ENCODE measurements at regions not wholly inside any gene's neighbourhood (a gene's known extent, or its start where the extent isn't known, plus 50 kb on each side); places are given as distances from the start of the nearest gene placed in this dataset.
A peak's percentile ranks its signal among the peaks of the same experiment; 100 is the strongest.

DNA sequence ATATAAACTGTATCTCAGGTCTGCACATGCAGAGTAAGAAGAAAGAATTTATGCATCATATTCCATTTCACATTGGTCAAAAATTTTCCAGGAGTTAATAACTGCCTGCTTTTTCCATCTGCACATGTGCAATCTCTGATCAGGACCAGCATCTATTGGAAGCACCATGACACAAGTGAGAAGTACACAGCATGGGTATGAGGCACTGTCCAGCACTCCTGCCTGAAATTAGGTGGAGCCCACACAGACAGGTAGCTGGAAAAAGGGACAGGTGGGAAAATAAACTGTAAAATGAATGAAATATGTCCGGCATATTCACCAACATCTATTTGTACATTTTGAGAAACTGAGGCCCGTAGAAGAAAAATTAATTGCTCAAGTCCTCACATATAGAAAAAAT is 609.2 kb upstream of the NXPH2 start:
- DNase-seq, result no peak

GRCh38 chr2:139386401-139386800 is 606.2 kb upstream of the NXPH2 start:
- DNase-seq, result no peak

- no peak for DNase-seq
Measured at GRCh38 chr2:139383532-139383931, 603.3 kb upstream of the NXPH2 start.

- DNase-seq, result no peak
Measured at GRCh38 chr2:139380051-139380450, 599.9 kb upstream of the NXPH2 start.

DNA sequence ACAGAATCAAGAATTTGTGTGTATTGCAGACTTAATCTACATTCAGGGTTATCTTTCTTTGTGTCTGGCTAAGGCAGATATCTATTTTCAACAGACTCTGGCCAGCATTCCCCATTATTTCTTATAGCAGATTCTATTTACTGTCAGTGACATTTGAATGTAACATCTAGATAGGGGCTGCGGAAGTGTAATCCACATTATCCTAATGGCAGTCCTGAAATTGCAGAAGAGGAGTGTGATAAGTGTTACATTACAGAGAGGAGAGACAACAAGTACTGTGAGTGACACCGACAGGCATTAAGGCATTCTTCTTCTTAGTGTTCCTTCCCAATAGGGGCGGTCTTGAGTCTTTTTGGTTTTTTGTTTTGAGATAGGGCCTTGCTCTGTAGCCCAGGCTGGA is 598.2 kb upstream of the NXPH2 start:
- no peak for DNase-seq

GRCh38 chr2:139374296-139374850 is 594.2 kb upstream of the NXPH2 start:
- DNase-seq, result no peak

GRCh38 chr2:139369423-139370409 is 589.5 kb upstream of the NXPH2 start:
- no peak for DNase-seq

DNA sequence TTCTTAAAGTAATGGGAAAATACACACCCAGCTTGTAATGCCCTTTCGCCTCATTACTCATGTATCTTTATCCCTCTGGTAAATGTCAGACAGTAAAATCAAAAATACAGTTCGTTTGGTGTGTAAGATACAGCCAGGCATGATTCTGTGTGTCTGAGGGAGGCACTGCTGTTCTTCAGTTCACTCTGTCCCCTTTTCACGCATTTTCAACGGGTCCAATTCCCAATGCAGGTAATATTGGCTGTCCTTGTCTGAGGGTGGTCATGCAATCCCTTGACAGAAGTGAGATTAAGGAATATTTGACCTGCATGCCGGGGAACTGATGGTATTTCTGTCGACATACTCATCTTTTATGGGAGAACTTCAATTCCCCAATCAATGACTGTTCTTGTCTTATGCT is 587.2 kb upstream of the NXPH2 start:
- DNase-seq, result no peak

- peak; percentile 55 for DNase-seq
Measured at GRCh38 chr2:139366681-139367080, 586.5 kb upstream of the NXPH2 start.

- DNase-seq, result no peak
Measured at GRCh38 chr2:139365189-139365588, 585.0 kb upstream of the NXPH2 start.

DNA sequence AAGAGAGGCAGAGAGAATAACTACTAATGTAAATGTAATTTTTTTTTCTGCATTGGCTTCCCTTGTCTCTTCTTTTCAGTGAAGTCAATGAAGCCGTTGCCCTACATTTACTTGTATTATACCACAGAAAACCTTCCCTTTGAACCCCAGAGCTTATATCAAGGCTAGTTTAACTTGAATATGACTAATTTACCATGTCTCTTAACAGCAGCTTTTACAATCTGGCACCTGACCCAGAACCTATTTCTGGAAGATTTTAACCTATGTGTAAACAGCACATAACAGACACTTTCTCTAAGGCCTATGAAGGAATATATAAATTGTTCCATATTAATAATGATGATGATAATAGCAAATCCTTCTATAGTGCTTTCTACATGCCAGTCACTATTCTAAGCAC is 580.5 kb upstream of the NXPH2 start:
- no peak for DNase-seq

GRCh38 chr2:139359818-139360217 is 579.6 kb upstream of the NXPH2 start:
- DNase-seq, result no peak

- DNase-seq, result no peak
Measured at GRCh38 chr2:139357972-139358371, 577.8 kb upstream of the NXPH2 start.

GRCh38 chr2:139354518-139354917 is 574.3 kb upstream of the NXPH2 start:
- DNase-seq, result no peak

DNA sequence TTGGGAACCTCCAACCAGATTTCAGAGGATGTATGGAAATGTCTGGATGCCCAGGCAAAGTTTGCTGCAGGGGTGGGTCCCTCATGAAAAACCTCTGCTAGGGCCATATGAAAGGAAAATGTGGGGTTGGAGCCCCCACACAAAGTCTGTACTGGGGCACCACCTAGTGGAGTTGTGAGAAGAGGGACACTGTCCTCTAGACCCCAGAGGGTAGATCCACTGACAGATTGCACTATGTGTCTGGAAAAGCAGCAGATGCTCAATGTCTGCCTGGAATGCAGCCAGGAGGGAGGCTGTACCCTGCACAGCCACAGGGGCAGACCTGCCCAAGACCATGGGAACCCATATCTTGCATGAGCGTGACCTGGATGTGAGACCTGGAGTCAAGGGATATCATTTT is 573.7 kb upstream of the NXPH2 start:
- no peak for DNase-seq

- no peak for DNase-seq
Measured at GRCh38 chr2:139317259-139317658, 537.1 kb upstream of the NXPH2 start.

DNA sequence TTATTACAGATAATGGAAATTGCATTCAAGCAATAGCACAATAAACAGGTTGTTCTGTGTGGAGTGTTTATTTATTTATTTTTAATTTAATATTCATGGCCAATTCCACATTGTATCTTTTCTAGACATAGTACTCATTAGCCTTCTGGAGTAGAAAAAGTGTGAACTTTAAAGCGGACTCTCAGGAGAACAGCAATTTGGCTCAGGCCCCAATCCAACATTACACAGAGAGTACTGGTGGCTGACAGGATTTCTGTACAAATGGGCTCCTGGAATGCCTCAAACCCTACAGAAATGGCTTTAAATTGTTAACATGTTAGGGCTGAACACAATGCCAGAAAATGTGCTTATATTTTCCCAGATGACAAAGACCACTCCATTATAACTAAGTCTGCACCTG is 533.9 kb upstream of the NXPH2 start:
- no peak for DNase-seq

DNA sequence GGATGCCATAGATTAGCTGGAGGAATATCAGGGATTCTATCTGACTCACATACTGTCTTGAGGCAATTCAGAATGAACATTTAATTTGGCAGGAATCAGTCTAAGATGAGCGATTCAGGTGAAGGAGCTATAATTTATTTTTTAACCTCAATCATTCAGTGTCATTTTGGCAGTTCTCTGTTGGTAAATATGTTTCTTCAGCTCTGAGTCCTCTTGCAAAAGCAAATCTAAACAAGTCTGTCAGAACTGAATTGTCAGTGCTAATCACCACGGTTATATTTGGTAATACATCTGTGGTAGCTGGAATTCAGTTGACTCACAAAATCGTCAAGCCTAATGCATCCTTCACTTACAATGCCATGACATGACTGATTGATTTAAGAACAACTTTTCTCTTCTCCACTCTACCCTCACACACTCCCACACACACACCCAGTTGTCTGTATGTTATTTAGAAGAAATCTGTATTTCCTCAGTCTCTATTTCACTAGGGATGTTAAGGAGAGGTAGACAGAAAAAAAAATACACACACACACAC is 516.6 kb upstream of the NXPH2 start:
- no peak for DNase-seq

DNA sequence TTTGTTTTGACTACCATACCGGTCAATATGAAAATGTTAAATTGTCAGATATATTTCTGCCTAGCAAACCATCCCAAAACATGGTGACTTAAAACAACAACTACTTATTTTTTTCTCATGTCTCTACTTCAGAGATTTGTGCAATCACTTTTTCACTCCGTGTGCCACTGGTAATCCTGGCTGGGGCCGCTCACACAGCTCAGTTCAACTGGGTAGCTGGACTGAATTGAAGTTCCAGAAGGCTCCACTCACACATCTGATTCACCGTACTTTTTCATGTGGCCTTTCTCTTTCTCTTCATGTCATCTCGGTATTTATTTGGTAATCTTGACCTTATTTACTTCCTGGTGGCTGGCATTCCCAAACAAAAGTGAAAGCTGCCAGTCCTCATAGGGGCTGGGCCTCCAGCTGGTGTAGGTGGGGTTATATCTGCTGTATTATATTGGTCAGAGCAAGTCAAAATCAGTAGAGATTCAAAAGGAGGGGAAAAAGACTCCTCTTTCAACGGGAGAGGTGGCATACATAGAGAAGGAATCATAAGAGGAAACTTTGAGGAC is 513.9 kb upstream of the NXPH2 start:
- no peak for DNase-seq

GRCh38 chr2:139281124-139281523 is 500.9 kb upstream of the NXPH2 start:
- DNase-seq, result no peak

- no peak for DNase-seq
Measured at GRCh38 chr2:139271879-139272278, 491.7 kb upstream of the NXPH2 start.

- no peak for DNase-seq
Measured at GRCh38 chr2:139271149-139271548, 491.0 kb upstream of the NXPH2 start.

DNA sequence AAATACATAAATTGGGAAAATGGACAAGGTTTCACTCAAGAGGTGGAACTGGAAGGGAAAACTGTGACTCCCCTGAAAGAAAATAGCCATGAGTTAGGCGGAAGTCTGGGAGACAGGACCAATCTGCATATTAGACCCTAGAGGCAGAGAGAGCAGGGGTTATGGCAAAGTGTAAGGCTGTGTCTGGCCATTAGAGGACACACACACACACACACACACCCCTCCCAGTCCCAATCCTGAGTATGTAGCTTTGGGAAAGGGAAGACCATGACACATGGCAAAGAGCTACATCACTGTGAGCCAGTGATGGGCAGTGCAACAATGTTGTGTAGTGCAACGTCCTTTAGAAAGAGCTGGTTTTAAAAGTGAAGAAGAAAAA is 479.9 kb upstream of the NXPH2 start:
- no peak for DNase-seq

Data from NCI-H1105 (cell line).